Lower leg skin (tissue), 3 donors: ENCODE measurements at regions not wholly inside any gene's neighbourhood (a gene's known extent, or its start where the extent isn't known, plus 50 kb on each side); places are given as distances from the start of the nearest gene placed in this dataset.

ENCODE experiments used
- POLR2A ChIP-seq, 2 donors: fragments of 450-650 bp; IDR thresholded peaks; one replicate each; pipeline ENCODE4 v1.6.1; 2016 to 2017; ENCODE audit warnings: antibody characterized with exemption in 2 of 2, mild to moderate bottlenecking in 1 of 2, moderate library complexity in 1 of 2
- TF ChIP-seq, protein P1 (sequence below), 3 donors: fragments of 450-650 bp; IDR thresholded peaks; one replicate each; pipeline ENCODE4 v1.5.1; 2016; ENCODE audit warnings: antibody characterized with exemption in 3 of 3, mild to moderate bottlenecking in 3 of 3, moderate library complexity in 2 of 3

DNA sequence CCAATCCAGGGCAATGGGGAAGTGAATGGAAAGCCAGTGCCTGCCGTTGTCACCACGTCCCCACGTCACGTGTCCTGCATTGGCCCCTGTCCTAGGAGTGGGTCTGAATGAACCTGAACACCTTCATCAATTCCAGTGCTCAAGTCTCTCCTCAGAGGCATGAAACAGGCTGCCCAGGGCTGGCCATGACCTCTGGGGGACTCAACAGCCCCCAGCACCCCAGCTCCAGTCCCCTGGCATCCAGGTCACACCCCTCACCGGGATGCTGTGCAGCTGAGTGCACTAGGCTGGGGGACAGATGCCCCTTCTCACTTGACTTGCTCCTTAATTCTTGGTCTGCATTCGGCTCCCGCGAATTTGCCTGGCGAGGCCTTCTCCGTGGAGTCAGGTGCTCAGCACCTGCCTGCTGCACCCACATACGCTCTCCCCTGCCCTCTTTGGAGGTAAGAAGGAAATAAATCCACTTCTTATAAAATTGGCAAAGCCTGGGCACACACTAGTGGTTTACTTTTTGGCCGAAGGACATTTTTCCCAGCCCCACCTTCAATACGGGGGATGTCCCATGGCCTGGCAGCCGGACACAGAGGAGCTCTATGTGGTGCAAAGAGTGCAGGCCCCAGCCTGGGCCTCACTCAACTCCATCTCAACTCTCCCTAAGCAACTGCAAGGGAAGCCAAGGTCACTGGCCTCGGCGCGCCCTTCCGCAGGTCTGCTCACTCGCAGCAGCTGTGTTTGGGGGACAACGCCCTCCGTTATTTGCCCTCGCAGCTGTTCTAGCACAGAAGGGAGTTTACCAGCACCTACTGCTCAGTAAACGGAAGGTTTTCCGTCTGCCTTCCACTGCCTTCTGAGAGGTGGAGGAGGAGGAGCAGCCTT, 77.6 kb upstream of the SHH start:
- TF ChIP-seq, protein P1, sequence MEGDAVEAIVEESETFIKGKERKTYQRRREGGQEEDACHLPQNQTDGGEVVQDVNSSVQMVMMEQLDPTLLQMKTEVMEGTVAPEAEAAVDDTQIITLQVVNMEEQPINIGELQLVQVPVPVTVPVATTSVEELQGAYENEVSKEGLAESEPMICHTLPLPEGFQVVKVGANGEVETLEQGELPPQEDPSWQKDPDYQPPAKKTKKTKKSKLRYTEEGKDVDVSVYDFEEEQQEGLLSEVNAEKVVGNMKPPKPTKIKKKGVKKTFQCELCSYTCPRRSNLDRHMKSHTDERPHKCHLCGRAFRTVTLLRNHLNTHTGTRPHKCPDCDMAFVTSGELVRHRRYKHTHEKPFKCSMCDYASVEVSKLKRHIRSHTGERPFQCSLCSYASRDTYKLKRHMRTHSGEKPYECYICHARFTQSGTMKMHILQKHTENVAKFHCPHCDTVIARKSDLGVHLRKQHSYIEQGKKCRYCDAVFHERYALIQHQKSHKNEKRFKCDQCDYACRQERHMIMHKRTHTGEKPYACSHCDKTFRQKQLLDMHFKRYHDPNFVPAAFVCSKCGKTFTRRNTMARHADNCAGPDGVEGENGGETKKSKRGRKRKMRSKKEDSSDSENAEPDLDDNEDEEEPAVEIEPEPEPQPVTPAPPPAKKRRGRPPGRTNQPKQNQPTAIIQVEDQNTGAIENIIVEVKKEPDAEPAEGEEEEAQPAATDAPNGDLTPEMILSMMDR (IDR thresholded peaks at IDR 0.05), result no peak
- TF ChIP-seq POLR2A (IDR thresholded peaks at IDR 0.05), result no peak
